ENCODE measurements at regions not wholly inside any gene's neighbourhood (a gene's known extent, or its start where the extent isn't known, plus 50 kb on each side); places are given as distances from the start of the nearest gene placed in this dataset.
A peak's percentile ranks its signal among the peaks of the same experiment; 100 is the strongest.

GRCh38 chr2:216575465-216575864 is 57.8 kb upstream of the IGFBP2 start:
- no peak overlapping the region for H3K4me2 ChIP-seq (ENCODE audit: insufficient read depth, low read length)
- TF ChIP-seq EZH2 (IDR thresholded peaks at IDR 0.05; ENCODE audit: borderline replicate concordance, low read depth, low read length, severe bottlenecking) (no peak), CTCF (IDR thresholded peaks at IDR 0.05; ENCODE audit: borderline replicate concordance, extremely low read depth, low read length, poor library complexity, severe bottlenecking) (no peak)
- no peaks in the 10 kb centered on the region for H3K79me2 ChIP-seq (ENCODE audit: insufficient read depth, low read length)
- no peak for DNase-seq
- no peak overlapping the region for H3K9ac ChIP-seq (ENCODE audit: low read depth, low read length)
- no peaks in the 10 kb centered on the region for H3K9me3 ChIP-seq (ENCODE audit: insufficient read depth, low read length, severe bottlenecking)
- no peaks in the 10 kb centered on the region for H4K20me1 ChIP-seq (ENCODE audit: insufficient read depth, low read length)
- peaks cover 30% of the 10 kb centered on the region for H3K4me1 ChIP-seq (ENCODE audit: insufficient read depth, low read length)
- ATAC-seq (ENCODE audit: insufficient read depth, low read depth): no peak
- no peaks in the 10 kb centered on the region for H3K36me3 ChIP-seq (ENCODE audit: insufficient read depth, low read length)
- H2AFZ ChIP-seq (ENCODE audit: low read depth, low read length): 0 out of 2 replicates have a peak overlapping the region, but pooled peaks have one; percentile 1
- no peak overlapping the region for H3K4me3 ChIP-seq (ENCODE audit: low read depth in 1 of 2, low read length in 2 of 2)
- H3K27ac ChIP-seq (ENCODE audit: low read length): peak overlapping the region; percentile 55; the same call in 1 of the 2 replicates
- no peaks in the 10 kb centered on the region for H3K27me3 ChIP-seq (ENCODE audit: insufficient read depth, low read length, poor library complexity)

- Histone ChIP-seq H2AFZ (ENCODE audit: low read depth, low read length) (peak overlapping the region; percentile 57), H3K27ac (ENCODE audit: low read length) (peak overlapping the region; percentile 76), H3K9ac (ENCODE audit: low read depth, low read length) (no peak overlapping the region), H3K79me2 (ENCODE audit: insufficient read depth, low read length) (no peaks in the 10 kb centered on the region), H3K4me1 (ENCODE audit: insufficient read depth, low read length) (peaks cover 30% of the 10 kb centered on the region), H3K27me3 (ENCODE audit: insufficient read depth, low read length, poor library complexity) (no peaks in the 10 kb centered on the region), H3K36me3 (ENCODE audit: insufficient read depth, low read length) (no peaks in the 10 kb centered on the region), H3K4me2 (ENCODE audit: insufficient read depth, low read length) (peak overlapping the region; percentile 38), H4K20me1 (ENCODE audit: insufficient read depth, low read length) (no peaks in the 10 kb centered on the region), H3K9me3 (ENCODE audit: insufficient read depth, low read length, severe bottlenecking) (no peaks in the 10 kb centered on the region), H3K4me3 (ENCODE audit: low read depth in 1 of 2, low read length in 2 of 2) (no peak overlapping the region)
- DNase-seq: peak; percentile 64
- ATAC-seq (ENCODE audit: insufficient read depth, low read depth): peak; percentile 98
- TF ChIP-seq EZH2 (IDR thresholded peaks at IDR 0.05; ENCODE audit: borderline replicate concordance, low read depth, low read length, severe bottlenecking): no peak
- TF ChIP-seq CTCF (IDR thresholded peaks at IDR 0.05; ENCODE audit: borderline replicate concordance, extremely low read depth, low read length, poor library complexity, severe bottlenecking): no peak
Measured at GRCh38 chr2:216576616-216577015, 56.6 kb upstream of the IGFBP2 start.

GRCh38 chr2:216578325-216578724 is 54.9 kb upstream of the IGFBP2 start:
- H4K20me1 ChIP-seq (ENCODE audit: insufficient read depth, low read length): no peaks in the 10 kb centered on the region
- no peak for DNase-seq
- H3K9me3 ChIP-seq (ENCODE audit: insufficient read depth, low read length, severe bottlenecking): no peaks in the 10 kb centered on the region
- no peaks in the 10 kb centered on the region for H3K79me2 ChIP-seq (ENCODE audit: insufficient read depth, low read length)
- no peak overlapping the region for H3K27ac ChIP-seq (ENCODE audit: low read length)
- H3K4me3 ChIP-seq (ENCODE audit: low read depth in 1 of 2, low read length in 2 of 2): no peak overlapping the region
- H3K27me3 ChIP-seq (ENCODE audit: insufficient read depth, low read length, poor library complexity): no peaks in the 10 kb centered on the region
- no peak overlapping the region for H2AFZ ChIP-seq (ENCODE audit: low read depth, low read length)
- TF ChIP-seq EZH2 (IDR thresholded peaks at IDR 0.05; ENCODE audit: borderline replicate concordance, low read depth, low read length, severe bottlenecking) (no peak), CTCF (IDR thresholded peaks at IDR 0.05; ENCODE audit: borderline replicate concordance, extremely low read depth, low read length, poor library complexity, severe bottlenecking) (no peak)
- no peaks in the 10 kb centered on the region for H3K36me3 ChIP-seq (ENCODE audit: insufficient read depth, low read length)
- H3K4me2 ChIP-seq (ENCODE audit: insufficient read depth, low read length): no peak overlapping the region
- peaks cover 30% of the 10 kb centered on the region for H3K4me1 ChIP-seq (ENCODE audit: insufficient read depth, low read length)
- ATAC-seq (ENCODE audit: insufficient read depth, low read depth): no peak
- no peak overlapping the region for H3K9ac ChIP-seq (ENCODE audit: low read depth, low read length)

GRCh38 chr2:216583147-216583546 is 50.1 kb upstream of the IGFBP2 start:
- Histone ChIP-seq H3K27ac (ENCODE audit: low read length) (no peak overlapping the region), H4K20me1 (ENCODE audit: insufficient read depth, low read length) (no peaks in the 10 kb centered on the region), H3K27me3 (ENCODE audit: insufficient read depth, low read length, poor library complexity) (no peaks in the 10 kb centered on the region), H3K4me2 (ENCODE audit: insufficient read depth, low read length) (no peak overlapping the region), H3K4me3 (ENCODE audit: low read depth in 1 of 2, low read length in 2 of 2) (no peak overlapping the region), H3K36me3 (ENCODE audit: insufficient read depth, low read length) (no peaks in the 10 kb centered on the region), H3K4me1 (ENCODE audit: insufficient read depth, low read length) (peaks cover 1% of the 10 kb centered on the region; the same call in 1 of the 2 replicates), H3K9ac (ENCODE audit: low read depth, low read length) (no peak overlapping the region), H2AFZ (ENCODE audit: low read depth, low read length) (no peak overlapping the region), H3K9me3 (ENCODE audit: insufficient read depth, low read length, severe bottlenecking) (no peaks in the 10 kb centered on the region), H3K79me2 (ENCODE audit: insufficient read depth, low read length) (no peaks in the 10 kb centered on the region)
- ATAC-seq (ENCODE audit: insufficient read depth, low read depth): no peak
- TF ChIP-seq CTCF (IDR thresholded peaks at IDR 0.05; ENCODE audit: borderline replicate concordance, extremely low read depth, low read length, poor library complexity, severe bottlenecking) (no peak), EZH2 (IDR thresholded peaks at IDR 0.05; ENCODE audit: borderline replicate concordance, low read depth, low read length, severe bottlenecking) (no peak)
- no peak for DNase-seq
